ENCODE measurements at regions not wholly inside any gene's neighbourhood (a gene's known extent, or its start where the extent isn't known, plus 50 kb on each side); places are given as distances from the start of the nearest gene placed in this dataset.

- DNase-seq (ENCODE audit: low read depth): no peak
- TF ChIP-seq MYC (IDR thresholded peaks at IDR 0.05; ENCODE audit: low read depth, low read length) (no peak), CTCF (IDR thresholded peaks at IDR 0.05; ENCODE audit: low read depth, low read length) (no peak), POLR2A (IDR thresholded peaks at IDR 0.05; ENCODE audit: extremely low read depth, insufficient read length) (no peak), MAX (IDR thresholded peaks at IDR 0.05; ENCODE audit: low read depth, low read length) (no peak)
- H3K4me3 ChIP-seq (ENCODE audit: low read depth, low read length): no peak overlapping the region
These were observed 382.4 kb downstream of the MAT2B start for GRCh38 chr5:163887854-163888253.

GRCh38 chr5:163888366-163888765 is 382.9 kb downstream of the MAT2B start:
- no peak for DNase-seq (ENCODE audit: low read depth)
- no peak for TF ChIP-seq POLR2A (IDR thresholded peaks at IDR 0.05; ENCODE audit: extremely low read depth, insufficient read length)
- no peak for TF ChIP-seq CTCF (IDR thresholded peaks at IDR 0.05; ENCODE audit: low read depth, low read length)
- TF ChIP-seq MYC (IDR thresholded peaks at IDR 0.05; ENCODE audit: low read depth, low read length): no peak
- no peak for TF ChIP-seq MAX (IDR thresholded peaks at IDR 0.05; ENCODE audit: low read depth, low read length)
- H3K4me3 ChIP-seq (ENCODE audit: low read depth, low read length): no peak overlapping the region

GRCh38 chr5:163889369-163889768 is 383.9 kb downstream of the MAT2B start:
- TF ChIP-seq MYC (IDR thresholded peaks at IDR 0.05; ENCODE audit: low read depth, low read length): no peak
- no peak for TF ChIP-seq MAX (IDR thresholded peaks at IDR 0.05; ENCODE audit: low read depth, low read length)
- no peak for TF ChIP-seq POLR2A (IDR thresholded peaks at IDR 0.05; ENCODE audit: extremely low read depth, insufficient read length)
- no peak for TF ChIP-seq CTCF (IDR thresholded peaks at IDR 0.05; ENCODE audit: low read depth, low read length)
- DNase-seq (ENCODE audit: low read depth): peak; percentile 20
- no peak overlapping the region for H3K4me3 ChIP-seq (ENCODE audit: low read depth, low read length)

DNA sequence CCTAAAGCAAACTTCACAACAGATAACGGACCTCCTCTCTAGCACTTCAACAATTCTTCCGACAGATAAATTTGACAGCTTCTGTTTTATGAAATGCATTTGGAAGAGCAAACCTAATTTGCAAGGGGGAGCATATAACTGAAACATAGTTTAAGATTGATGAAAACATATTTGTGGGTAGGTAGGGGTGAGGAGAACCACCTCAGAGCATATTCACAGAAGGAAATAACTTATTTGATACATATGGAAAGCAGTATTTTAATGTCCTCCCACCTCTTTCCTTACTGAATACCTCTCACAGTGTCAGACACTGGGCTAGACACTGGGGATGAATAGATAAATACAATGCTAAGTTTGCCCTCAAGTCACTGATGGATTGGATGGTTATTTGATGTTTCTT is 384.8 kb downstream of the MAT2B start:
- TF ChIP-seq CTCF (IDR thresholded peaks at IDR 0.05; ENCODE audit: low read depth, low read length) (no peak), MYC (IDR thresholded peaks at IDR 0.05; ENCODE audit: low read depth, low read length) (no peak), POLR2A (IDR thresholded peaks at IDR 0.05; ENCODE audit: extremely low read depth, insufficient read length) (no peak), MAX (IDR thresholded peaks at IDR 0.05; ENCODE audit: low read depth, low read length) (no peak)
- no peak for DNase-seq (ENCODE audit: low read depth)
- no peak overlapping the region for H3K4me3 ChIP-seq (ENCODE audit: low read depth, low read length)

- no peak for TF ChIP-seq MAX (IDR thresholded peaks at IDR 0.05; ENCODE audit: low read depth, low read length)
- no peak for TF ChIP-seq MYC (IDR thresholded peaks at IDR 0.05; ENCODE audit: low read depth, low read length)
- DNase-seq (ENCODE audit: low read depth): no peak
- H3K4me3 ChIP-seq (ENCODE audit: low read depth, low read length): no peak overlapping the region
These were observed 387.9 kb downstream of the MAT2B start for GRCh38 chr5:163893281-163893680.

- no peak overlapping the region for H3K4me3 ChIP-seq (ENCODE audit: low read depth, low read length)
- TF ChIP-seq MAX (IDR thresholded peaks at IDR 0.05; ENCODE audit: low read depth, low read length) (no peak), POLR2A (IDR thresholded peaks at IDR 0.05; ENCODE audit: extremely low read depth, insufficient read length) (no peak), CTCF (IDR thresholded peaks at IDR 0.05; ENCODE audit: low read depth, low read length) (no peak), MYC (IDR thresholded peaks at IDR 0.05; ENCODE audit: low read depth, low read length) (no peak)
- DNase-seq (ENCODE audit: low read depth): peak; percentile 39
These were observed 389.2 kb downstream of the MAT2B start for GRCh38 chr5:163894645-163895044.

All from NB4 (cell line).